HUDEP-2 (cell line): ENCODE measurements at regions not wholly inside any gene's neighbourhood (a gene's known extent, or its start where the extent isn't known, plus 50 kb on each side); places are given as distances from the start of the nearest gene placed in this dataset.

ENCODE experiments used
- DNase-seq, 76 experiments: peaks; one replicate each; lab custom pipeline; 2025; ENCODE audit not compliant: unreplicated experiment in 76 of 76; lab: John Stamatoyannopoulos, UW

- no peak for DNase-seq
Measured at GRCh38 chr5:38104497-38105230, 153.7 kb upstream of the EGFLAM start.

- DNase-seq, result no peak
Measured at GRCh38 chr5:38101897-38102296, 156.5 kb upstream of the EGFLAM start.

GRCh38 chr5:38099205-38100168 lies 158.9 kb upstream of the EGFLAM start:
- no peak for DNase-seq

GRCh38 chr5:38094889-38095288 lies 163.5 kb upstream of the EGFLAM start:
- no peak for DNase-seq

GRCh38 chr5:38093855-38094254 lies 164.5 kb upstream of the EGFLAM start:
- no peak for DNase-seq

- no peak for DNase-seq
Measured at GRCh38 chr5:38086777-38087176, 171.6 kb upstream of the EGFLAM start.

GRCh38 chr5:38079620-38080402 lies 178.5 kb upstream of the EGFLAM start:
- no peak for DNase-seq

GRCh38 chr5:38078161-38078560 lies 180.2 kb upstream of the EGFLAM start:
- no peak for DNase-seq

GRCh38 chr5:38077652-38078051 lies 180.7 kb upstream of the EGFLAM start:
- no peak for DNase-seq

GRCh38 chr5:38071831-38072694 lies 186.3 kb upstream of the EGFLAM start:
- no peak for DNase-seq

- DNase-seq, result no peak
Measured at GRCh38 chr5:38070304-38070950, 187.9 kb upstream of the EGFLAM start.

- DNase-seq, result no peak
Measured at GRCh38 chr5:38069360-38069759, 189.0 kb upstream of the EGFLAM start.

- no peak for DNase-seq
Measured at GRCh38 chr5:38060354-38060753, 198.0 kb upstream of the EGFLAM start.

- DNase-seq, result no peak
Measured at GRCh38 chr5:38059876-38060275, 198.5 kb upstream of the EGFLAM start.

- DNase-seq, result no peak
Measured at GRCh38 chr5:38051711-38052511, 206.4 kb upstream of the EGFLAM start.

- DNase-seq, result no peak
Measured at GRCh38 chr5:38048400-38048799, 208.6 kb upstream of the GDNF start.

- no peak for DNase-seq
Measured at GRCh38 chr5:38046103-38046502, 206.3 kb upstream of the GDNF start.

- DNase-seq, result no peak
Measured at GRCh38 chr5:38045446-38045845, 205.6 kb upstream of the GDNF start.

GRCh38 chr5:38039826-38040225 lies 200.0 kb upstream of the GDNF start:
- no peak for DNase-seq
